Neural progenitor cell (in vitro differentiated cells): ENCODE measurements at regions not wholly inside any gene's neighbourhood (a gene's known extent, or its start where the extent isn't known, plus 50 kb on each side); places are given as distances from the start of the nearest gene placed in this dataset.

Experiments used
- CTCF ChIP-seq: fragments of 200-600 bp; sonication (generic); IDR thresholded peaks from 2 replicates; pipeline ENCODE4 v1.5.1; 2017; ENCODE audit warnings: antibody characterized with exemption, mild to moderate bottlenecking
- EZH2 ChIP-seq: fragments of 200-600 bp; sonication (generic); IDR thresholded peaks from 2 replicates; pipeline ENCODE4 v1.6.1; 2017; ENCODE audit warnings: antibody characterized with exemption, mild to moderate bottlenecking, moderate library complexity

- TF ChIP-seq EZH2, result no peak
- TF ChIP-seq CTCF, result no peak
Measured at GRCh38 chr3:102016417-102016816, 167.1 kb downstream of the NFKBIZ start.
